Activated CD4-positive, CD25-positive, alpha-beta regulatory T cell treated with anti-CD3 and anti-CD28 coated beads, Interleukin-2, amount 50 U/mL, for 24 hours (primary cell): ENCODE measurements at regions not wholly inside any gene's neighbourhood (a gene's known extent, or its start where the extent isn't known, plus 50 kb on each side); places are given as distances from the start of the nearest gene placed in this dataset.

Experiments used
- ATAC-seq, 2 donors: fragments of 150-1000 bp; cut with Tn5 transposase; one replicate each; pipeline ENCODE4 v1.10.0; 2021; ENCODE audit warnings: mild to moderate bottlenecking in 1 of 2, moderate library complexity in 1 of 2

GRCh38 chr10:36351159-36351558 is 709.1 kb upstream of the FZD8 start:
- no peak for ATAC-seq

- no peak for ATAC-seq
Measured at GRCh38 chr10:36349445-36350078, 707.5 kb upstream of the FZD8 start.

GRCh38 chr10:36345807-36346206 is 703.7 kb upstream of the FZD8 start:
- ATAC-seq, result no peak

- ATAC-seq, result no peak
Measured at GRCh38 chr10:36345175-36345533, 703.1 kb upstream of the FZD8 start.

- no peak for ATAC-seq
Measured at GRCh38 chr10:36344240-36345174, 702.4 kb upstream of the FZD8 start.

GRCh38 chr10:36342781-36343180 is 700.7 kb upstream of the FZD8 start:
- no peak for ATAC-seq

- ATAC-seq, result no peak
Measured at GRCh38 chr10:36341471-36341870, 699.4 kb upstream of the FZD8 start.

- ATAC-seq, result no peak
Measured at GRCh38 chr10:36336315-36336714, 694.2 kb upstream of the FZD8 start.

GRCh38 chr10:36333446-36333845 is 691.4 kb upstream of the FZD8 start:
- ATAC-seq, result no peak

GRCh38 chr10:36332926-36333325 is 690.8 kb upstream of the FZD8 start:
- no peak for ATAC-seq

GRCh38 chr10:36331121-36331520 is 689.0 kb upstream of the FZD8 start:
- no peak for ATAC-seq

- ATAC-seq, result no peak
Measured at GRCh38 chr10:36325815-36326214, 683.7 kb upstream of the FZD8 start.

- no peak for ATAC-seq
Measured at GRCh38 chr10:36324831-36325230, 682.7 kb upstream of the FZD8 start.

- no peak for ATAC-seq
Measured at GRCh38 chr10:36313142-36313541, 671.0 kb upstream of the FZD8 start.

GRCh38 chr10:36303896-36304295 is 661.8 kb upstream of the FZD8 start:
- no peak for ATAC-seq

GRCh38 chr10:36302086-36302485 is 660.0 kb upstream of the FZD8 start:
- ATAC-seq, result no peak

GRCh38 chr10:36301539-36301938 is 659.4 kb upstream of the FZD8 start:
- ATAC-seq, result no peak

- no peak for ATAC-seq
Measured at GRCh38 chr10:36301139-36301538, 659.0 kb upstream of the FZD8 start.

GRCh38 chr10:36283827-36284226 is 641.7 kb upstream of the FZD8 start:
- no peak for ATAC-seq

- ATAC-seq, result no peak
Measured at GRCh38 chr10:36281831-36282331, 639.8 kb upstream of the FZD8 start.

- ATAC-seq, result no peak
Measured at GRCh38 chr10:36280890-36281499, 638.9 kb upstream of the FZD8 start.

GRCh38 chr10:36280321-36280741 is 638.2 kb upstream of the FZD8 start:
- no peak for ATAC-seq

- no peak for ATAC-seq
Measured at GRCh38 chr10:36278176-36278575, 636.1 kb upstream of the FZD8 start.

- ATAC-seq, result no peak
Measured at GRCh38 chr10:36277459-36277858, 635.4 kb upstream of the FZD8 start.
